Fibroblast of lung (primary cell): ENCODE measurements at regions not wholly inside any gene's neighbourhood (a gene's known extent, or its start where the extent isn't known, plus 50 kb on each side); places are given as distances from the start of the nearest gene placed in this dataset.
A peak's percentile ranks its signal among the peaks of the same experiment; 100 is the strongest.
"Not testable (repeated sequence)": the region's sequence is repeated elsewhere in the genome, so short reads cannot be mapped to it uniquely, and the experiment has no call there.

ENCODE experiments used
- DNase-seq, 2 donors: peaks; one replicate each; pipeline versions ENCODE4 v3.0.0 to v3.0.0-alpha.2; 2010; ENCODE audit warnings: low read depth in 2 of 2
- H2AFZ ChIP-seq: 2 replicates; pipeline ENCODE4 v1.5.1; 2012; ENCODE audit warnings: low read length, control low read depth, inconsistent platforms
- H3K27ac ChIP-seq: 2 replicates; pipeline ENCODE4 v1.5.1; 2011; ENCODE audit warnings: low read length, control low read depth; ENCODE audit not compliant: insufficient read depth
- H3K27me3 ChIP-seq: 2 replicates; pipeline ENCODE4 v1.5.1; 2011; ENCODE audit warnings: mild to moderate bottlenecking, low read length; ENCODE audit not compliant: control insufficient read depth, insufficient read depth
- H3K36me3 ChIP-seq: 2 replicates; pipeline ENCODE4 v1.5.1; 2011; ENCODE audit warnings: low read length; ENCODE audit not compliant: control insufficient read depth, insufficient read depth
- H3K4me1 ChIP-seq: 2 replicates; pipeline ENCODE4 v1.5.1; 2011; ENCODE audit warnings: low read length; ENCODE audit not compliant: control insufficient read depth, insufficient read depth; ENCODE audit errors: extremely low read depth
- H3K4me2 ChIP-seq: 2 replicates; pipeline ENCODE4 v1.5.1; 2011; ENCODE audit warnings: low read length, control low read depth; ENCODE audit not compliant: insufficient read depth; ENCODE audit errors: extremely low read depth
- H3K4me3 ChIP-seq, 4 experiments: fragments of 200-600 bp in 1 of 4; sonication (generic) in 1 of 4; replicated peaks in 1 of 4; 2 replicates each; pipeline ENCODE4 v1.5.1; 2011 to 2016; ENCODE audit warnings: low read length in 4 of 4, low read depth in 3 of 4, mild to moderate bottlenecking in 3 of 4, control low read depth in 2 of 4, inconsistent platforms in 1 of 4, mixed read lengths in 1 of 4; ENCODE audit not compliant: insufficient read depth in 1 of 4; ENCODE audit errors: control extremely low read depth in 1 of 4
- H3K79me2 ChIP-seq: 2 replicates; pipeline ENCODE4 v1.5.1; 2012; ENCODE audit warnings: mild to moderate bottlenecking, low read length, inconsistent platforms; ENCODE audit not compliant: control insufficient read depth, insufficient read depth
- H3K9ac ChIP-seq: 2 replicates; pipeline ENCODE4 v1.5.1; 2011; ENCODE audit warnings: mild to moderate bottlenecking, low read length, control low read depth; ENCODE audit not compliant: insufficient read depth
- H3K9me3 ChIP-seq: 2 replicates; pipeline ENCODE4 v1.5.1; 2012; ENCODE audit warnings: low read depth, low read length; ENCODE audit not compliant: control insufficient read depth, insufficient read depth
- H4K20me1 ChIP-seq: 2 replicates; pipeline ENCODE4 v1.5.1; 2011; ENCODE audit warnings: low read length; ENCODE audit not compliant: control insufficient read depth, insufficient read depth; ENCODE audit errors: extremely low read depth
- EZH2 ChIP-seq: IDR thresholded peaks from 2 replicates; pipeline ENCODE4 v1.5.1; 2012; ENCODE audit warnings: low read length, control low read depth, mild to moderate bottlenecking; ENCODE audit errors: missing control alignments
- TF ChIP-seq, protein P1 (sequence below), 2 donors: IDR thresholded peaks in 1 of 2; conservative IDR thresholded peaks in 1 of 2; 1 replicate in 1 of 2; 2 replicates in 1 of 2; pipeline ENCODE4 v1.5.1; 2011 to 2012; ENCODE audit warnings: low read length in 2 of 2, control low read depth in 1 of 2, inconsistent platforms in 1 of 2, low read depth in 1 of 2, mild to moderate bottlenecking in 1 of 2

DNA sequence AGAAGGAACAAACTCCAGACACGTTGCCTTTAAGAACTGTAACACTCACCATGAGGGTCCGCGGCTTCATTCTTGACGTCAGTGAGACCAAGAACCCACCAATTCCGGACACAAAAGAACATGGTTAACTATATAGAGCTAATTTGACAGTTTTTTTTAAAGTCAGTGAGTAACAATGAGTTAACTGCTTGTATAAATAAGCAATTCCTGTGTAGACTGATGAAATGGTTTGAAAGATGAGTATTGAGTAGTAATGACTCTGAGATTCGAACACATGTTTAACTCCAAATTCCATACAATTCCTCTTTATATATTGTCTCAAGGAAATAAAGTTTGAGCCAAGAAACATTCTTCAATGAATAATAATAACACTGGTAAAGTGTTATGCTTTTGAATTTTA, 478.0 kb downstream of the MMUT start:
- H3K79me2 ChIP-seq, result no peaks in the 10 kb centered on the region
- no peaks in the 10 kb centered on the region for H3K4me1 ChIP-seq
- no peaks in the 10 kb centered on the region for H3K27me3 ChIP-seq
- peak; percentile 59 to 84 for DNase-seq
- no peak for TF ChIP-seq EZH2
- TF ChIP-seq, protein P1, sequence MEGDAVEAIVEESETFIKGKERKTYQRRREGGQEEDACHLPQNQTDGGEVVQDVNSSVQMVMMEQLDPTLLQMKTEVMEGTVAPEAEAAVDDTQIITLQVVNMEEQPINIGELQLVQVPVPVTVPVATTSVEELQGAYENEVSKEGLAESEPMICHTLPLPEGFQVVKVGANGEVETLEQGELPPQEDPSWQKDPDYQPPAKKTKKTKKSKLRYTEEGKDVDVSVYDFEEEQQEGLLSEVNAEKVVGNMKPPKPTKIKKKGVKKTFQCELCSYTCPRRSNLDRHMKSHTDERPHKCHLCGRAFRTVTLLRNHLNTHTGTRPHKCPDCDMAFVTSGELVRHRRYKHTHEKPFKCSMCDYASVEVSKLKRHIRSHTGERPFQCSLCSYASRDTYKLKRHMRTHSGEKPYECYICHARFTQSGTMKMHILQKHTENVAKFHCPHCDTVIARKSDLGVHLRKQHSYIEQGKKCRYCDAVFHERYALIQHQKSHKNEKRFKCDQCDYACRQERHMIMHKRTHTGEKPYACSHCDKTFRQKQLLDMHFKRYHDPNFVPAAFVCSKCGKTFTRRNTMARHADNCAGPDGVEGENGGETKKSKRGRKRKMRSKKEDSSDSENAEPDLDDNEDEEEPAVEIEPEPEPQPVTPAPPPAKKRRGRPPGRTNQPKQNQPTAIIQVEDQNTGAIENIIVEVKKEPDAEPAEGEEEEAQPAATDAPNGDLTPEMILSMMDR (conservative IDR thresholded peaks at IDR 0.05 in 1 of 2, IDR thresholded peaks at IDR 0.05 in 1 of 2; ENCODE audit: low read depth in 1 of 2, low read length in 2 of 2), result no peak
- H3K9me3 ChIP-seq, result no peaks in the 10 kb centered on the region
- H3K4me2 ChIP-seq, result no peak overlapping the region
- H3K36me3 ChIP-seq, result no peaks in the 10 kb centered on the region
- no peak overlapping the region for H3K27ac ChIP-seq
- no peak overlapping the region for H2AFZ ChIP-seq
- H4K20me1 ChIP-seq, result no peaks in the 10 kb centered on the region
- no peak overlapping the region for H3K9ac ChIP-seq
- peak overlapping the region in 1 of 4 experiments; percentile 13 for H3K4me3 ChIP-seq

DNA sequence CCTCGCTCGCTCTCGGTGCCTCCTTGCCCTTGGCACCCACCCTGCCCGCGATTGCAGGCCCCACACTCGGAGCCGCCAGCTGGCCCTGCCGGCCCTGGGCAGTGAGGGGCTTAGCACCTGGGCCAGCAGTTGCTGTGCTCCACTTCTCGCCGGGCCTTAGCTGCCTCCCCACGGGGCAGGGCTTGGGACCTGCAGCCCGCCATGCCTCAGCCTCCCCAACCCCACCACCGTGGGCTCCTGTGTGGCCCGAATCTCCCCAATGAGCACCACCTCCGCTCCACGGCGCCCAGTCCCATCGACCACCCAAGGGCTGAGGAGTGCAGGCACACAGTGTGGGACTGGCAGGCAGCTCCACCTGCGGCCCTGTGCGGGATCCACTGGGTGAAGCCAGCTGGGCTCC, 479.1 kb downstream of the MMUT start:
- H3K9me3 ChIP-seq, H3K27me3 ChIP-seq, H3K4me1 ChIP-seq, H3K9ac ChIP-seq, DNase-seq, H4K20me1 ChIP-seq, H3K36me3 ChIP-seq, H3K4me3 ChIP-seq, H2AFZ ChIP-seq, H3K4me2 ChIP-seq, H3K79me2 ChIP-seq, H3K27ac ChIP-seq: not testable (repeated sequence)

DNA sequence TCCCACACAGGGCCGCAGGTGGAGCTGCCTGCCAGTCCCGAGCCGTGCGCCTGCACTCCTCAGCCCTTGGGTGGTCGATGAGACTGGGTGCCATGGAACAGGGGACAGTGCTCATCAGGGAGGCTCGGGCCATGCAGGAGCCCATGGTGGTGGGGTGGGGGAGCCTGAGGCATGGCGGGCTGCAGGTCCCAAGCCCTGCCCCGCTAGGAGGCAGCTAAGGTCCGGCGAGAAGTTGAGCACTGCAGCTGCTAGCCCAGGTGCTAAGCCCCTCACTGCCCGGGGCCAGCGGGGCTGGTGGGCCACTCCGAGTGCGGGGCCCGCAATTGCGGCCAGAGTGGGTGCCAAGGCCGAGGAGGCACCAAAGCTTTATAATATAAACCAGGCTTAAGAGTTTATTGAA, 479.7 kb downstream of the MMUT start:
- Histone ChIP-seq H3K4me1 (no peaks in the 10 kb centered on the region), H3K4me3 (no peak overlapping the region), H2AFZ (no peak overlapping the region), H3K9ac (no peak overlapping the region), H3K36me3 (no peaks in the 10 kb centered on the region), H3K79me2 (no peaks in the 10 kb centered on the region), H3K27ac (no peak overlapping the region), H3K9me3 (no peaks in the 10 kb centered on the region), H3K27me3 (no peaks in the 10 kb centered on the region), H3K4me2 (no peak overlapping the region), H4K20me1 (no peaks in the 10 kb centered on the region)
- TF ChIP-seq EZH2, result no peak
- TF ChIP-seq, protein P1 (conservative IDR thresholded peaks at IDR 0.05 in 1 of 2, IDR thresholded peaks at IDR 0.05 in 1 of 2; ENCODE audit: low read depth in 1 of 2, low read length in 2 of 2), result no peak
- DNase-seq, result no peak
